NB4 (cell line): ENCODE measurements at regions not wholly inside any gene's neighbourhood (a gene's known extent, or its start where the extent isn't known, plus 50 kb on each side); places are given as distances from the start of the nearest gene placed in this dataset.
"Not testable (repeated sequence)": the region's sequence is repeated elsewhere in the genome, so short reads cannot be mapped to it uniquely, and the experiment has no call there.

Experiments used
- DNase-seq: peaks from one replicate; pipeline ENCODE4 v3.0.0; 2010; ENCODE audit warnings: low read depth
- H3K4me3 ChIP-seq: one replicate; pipeline ENCODE4 v1.5.1; 2011; ENCODE audit warnings: mild to moderate bottlenecking, low read depth, low read length, moderate library complexity
- CTCF ChIP-seq: IDR thresholded peaks from one replicate; pipeline ENCODE4 v1.5.1; 2012; ENCODE audit warnings: low read depth, low read length
- MAX ChIP-seq: IDR thresholded peaks from 2 replicates; pipeline ENCODE4 v1.6.1; 2011; ENCODE audit warnings: low read depth, low read length
- MYC ChIP-seq: IDR thresholded peaks from 2 replicates; pipeline ENCODE4 v1.6.1; 2011; ENCODE audit warnings: low read depth, low read length
- POLR2A ChIP-seq: IDR thresholded peaks from 2 replicates; pipeline ENCODE4 v1.6.1; 2011; ENCODE audit warnings: mild to moderate bottlenecking; ENCODE audit not compliant: insufficient read length; ENCODE audit errors: extremely low read depth

- H3K4me3 ChIP-seq, DNase-seq: not testable (repeated sequence)
These were observed 117.3 kb downstream of the TNFRSF13B start for GRCh38 chr17:16854636-16855035.

GRCh38 chr17:16853661-16854320 lies 118.1 kb downstream of the TNFRSF13B start:
- no peak for DNase-seq
- TF ChIP-seq CTCF = no peak
- TF ChIP-seq POLR2A = no peak
- TF ChIP-seq MAX = no peak
- TF ChIP-seq MYC = no peak
- H3K4me3 ChIP-seq = no peak overlapping the region

- not testable (repeated sequence) for DNase-seq, H3K4me3 ChIP-seq
These were observed 122.1 kb downstream of the TNFRSF13B start for GRCh38 chr17:16849861-16850260.

GRCh38 chr17:16848997-16849396 lies 122.9 kb downstream of the TNFRSF13B start:
- DNase-seq, H3K4me3 ChIP-seq: not testable (repeated sequence)

- DNase-seq, H3K4me3 ChIP-seq: not testable (repeated sequence)
These were observed 126.8 kb downstream of the TNFRSF13B start for GRCh38 chr17:16845098-16845497.

GRCh38 chr17:16844669-16845068 lies 127.2 kb downstream of the TNFRSF13B start:
- DNase-seq, H3K4me3 ChIP-seq: not testable (repeated sequence)

- DNase-seq, H3K4me3 ChIP-seq: not testable (repeated sequence)
These were observed 128.4 kb downstream of the TNFRSF13B start for GRCh38 chr17:16843511-16843910.

GRCh38 chr17:16842346-16842745 lies 129.6 kb downstream of the TNFRSF13B start:
- DNase-seq, H3K4me3 ChIP-seq: not testable (repeated sequence)

- not testable (repeated sequence) for H3K4me3 ChIP-seq
These were observed 130.0 kb downstream of the TNFRSF13B start for GRCh38 chr17:16841896-16842295.

GRCh38 chr17:16840219-16840618 lies 131.7 kb downstream of the TNFRSF13B start:
- H3K4me3 ChIP-seq, DNase-seq: not testable (repeated sequence)

More at GRCh38 chr17:16841896-16842295, 130.0 kb downstream of the TNFRSF13B start:
- DNase-seq = not testable (repeated sequence)

GRCh38 chr17:16839242-16840175 lies 132.4 kb downstream of the TNFRSF13B start:
- not testable (repeated sequence) for DNase-seq, H3K4me3 ChIP-seq

- H3K4me3 ChIP-seq, DNase-seq: not testable (repeated sequence)
These were observed 133.1 kb downstream of the TNFRSF13B start for GRCh38 chr17:16838795-16839194.

- not testable (repeated sequence) for H3K4me3 ChIP-seq, DNase-seq
These were observed 133.6 kb downstream of the TNFRSF13B start for GRCh38 chr17:16838287-16838686.

GRCh38 chr17:16837468-16838266 lies 134.3 kb downstream of the TNFRSF13B start:
- not testable (repeated sequence) for DNase-seq, H3K4me3 ChIP-seq

GRCh38 chr17:16836315-16836915 lies 135.5 kb downstream of the TNFRSF13B start:
- not testable (repeated sequence) for H3K4me3 ChIP-seq
- peak; percentile 48 for DNase-seq

GRCh38 chr17:16833517-16833916 lies 138.4 kb downstream of the TNFRSF13B start:
- not testable (repeated sequence) for DNase-seq, H3K4me3 ChIP-seq
